ENCODE measurements at regions not wholly inside any gene's neighbourhood (a gene's known extent, or its start where the extent isn't known, plus 50 kb on each side); places are given as distances from the start of the nearest gene placed in this dataset.

DNA sequence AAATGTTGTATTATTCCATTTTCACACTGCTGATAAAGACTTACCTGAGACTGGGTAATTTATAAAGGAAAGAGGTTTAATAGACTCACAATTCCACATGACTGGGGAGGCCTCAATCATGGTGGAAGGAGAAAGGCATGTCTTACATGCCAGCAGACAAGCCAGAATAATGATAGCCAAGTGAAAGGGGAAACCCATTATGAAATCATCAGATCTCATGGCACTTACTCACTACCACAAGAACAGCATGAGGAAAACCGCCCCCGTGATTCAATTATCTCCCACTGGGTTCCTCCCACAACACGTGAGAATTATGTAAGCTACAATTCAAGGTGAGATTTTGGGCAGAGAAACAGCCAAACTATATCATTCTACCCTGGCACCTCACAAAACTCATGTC lies 2535.1 kb downstream of the ARAP2 start:
- intact Hi-C loops (cut with DNase I) = no loop called here
- H3K4me3 ChIP-seq (ENCODE audit: low read length in 3 of 3) = no peak overlapping the region
- H3K27ac ChIP-seq (ENCODE audit: low read depth in 2 of 2, low read length in 2 of 2) = no peak overlapping the region
- TF ChIP-seq, protein P1, sequence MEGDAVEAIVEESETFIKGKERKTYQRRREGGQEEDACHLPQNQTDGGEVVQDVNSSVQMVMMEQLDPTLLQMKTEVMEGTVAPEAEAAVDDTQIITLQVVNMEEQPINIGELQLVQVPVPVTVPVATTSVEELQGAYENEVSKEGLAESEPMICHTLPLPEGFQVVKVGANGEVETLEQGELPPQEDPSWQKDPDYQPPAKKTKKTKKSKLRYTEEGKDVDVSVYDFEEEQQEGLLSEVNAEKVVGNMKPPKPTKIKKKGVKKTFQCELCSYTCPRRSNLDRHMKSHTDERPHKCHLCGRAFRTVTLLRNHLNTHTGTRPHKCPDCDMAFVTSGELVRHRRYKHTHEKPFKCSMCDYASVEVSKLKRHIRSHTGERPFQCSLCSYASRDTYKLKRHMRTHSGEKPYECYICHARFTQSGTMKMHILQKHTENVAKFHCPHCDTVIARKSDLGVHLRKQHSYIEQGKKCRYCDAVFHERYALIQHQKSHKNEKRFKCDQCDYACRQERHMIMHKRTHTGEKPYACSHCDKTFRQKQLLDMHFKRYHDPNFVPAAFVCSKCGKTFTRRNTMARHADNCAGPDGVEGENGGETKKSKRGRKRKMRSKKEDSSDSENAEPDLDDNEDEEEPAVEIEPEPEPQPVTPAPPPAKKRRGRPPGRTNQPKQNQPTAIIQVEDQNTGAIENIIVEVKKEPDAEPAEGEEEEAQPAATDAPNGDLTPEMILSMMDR (IDR thresholded peaks at IDR 0.05; ENCODE audit: borderline replicate concordance, extremely low read depth, insufficient read depth) = no peak
- no peaks in the 10 kb centered on the region for H3K27me3 ChIP-seq (ENCODE audit: control insufficient read depth, insufficient read depth, low read length)
- H3K4me1 ChIP-seq (ENCODE audit: control insufficient read depth in 2 of 3, insufficient read depth in 2 of 3, low read depth in 1 of 3, low read length in 3 of 3) = no peaks in the 10 kb centered on the region
- no peak for FAIRE-seq
- H3K9ac ChIP-seq (ENCODE audit: low read length in 3 of 3) = no peak overlapping the region
- H3K9me3 ChIP-seq (ENCODE audit: control insufficient read depth in 2 of 3, insufficient read depth in 1 of 3, low read length in 3 of 3) = peaks cover 0 to 3% (median 0%) of the 10 kb centered on the region in 3 donors
- no peak for DNase-seq
- H3K36me3 ChIP-seq (ENCODE audit: control insufficient read depth in 2 of 3, insufficient read depth in 3 of 3, low read length in 3 of 3) = no peaks in the 10 kb centered on the region

DNA sequence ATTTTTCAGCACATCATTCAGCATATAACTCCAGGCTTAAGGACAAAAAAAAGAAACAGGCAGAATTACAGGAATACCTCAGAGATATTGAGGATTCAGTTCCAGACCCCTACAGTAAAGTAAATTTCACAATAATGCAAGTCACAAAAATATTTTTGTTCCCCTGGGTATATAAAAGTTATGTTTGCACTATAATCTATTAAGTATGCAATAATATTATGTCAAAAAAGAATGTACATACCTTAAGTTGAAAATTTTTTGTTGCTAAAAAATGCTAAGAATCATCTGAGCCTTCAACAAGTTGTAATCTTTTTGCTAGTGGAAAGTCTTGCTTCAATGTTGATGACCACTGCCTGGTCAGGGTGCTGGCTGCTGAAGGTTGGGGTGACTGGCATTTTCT lies 2532.5 kb downstream of the ARAP2 start:
- H3K27me3 ChIP-seq (ENCODE audit: control insufficient read depth, insufficient read depth, low read length) = no peaks in the 10 kb centered on the region
- peaks cover 0 to 3% (median 0%) of the 10 kb centered on the region in 3 donors for H3K9me3 ChIP-seq (ENCODE audit: control insufficient read depth in 2 of 3, insufficient read depth in 1 of 3, low read length in 3 of 3)
- TF ChIP-seq, protein P1 (IDR thresholded peaks at IDR 0.05; ENCODE audit: borderline replicate concordance, extremely low read depth, insufficient read depth) = no peak
- H3K9ac ChIP-seq (ENCODE audit: low read length in 3 of 3) = no peak overlapping the region
- intact Hi-C loops (cut with DNase I) = no loop called here
- no peak overlapping the region for H3K4me3 ChIP-seq (ENCODE audit: low read length in 3 of 3)
- H3K4me1 ChIP-seq (ENCODE audit: control insufficient read depth in 2 of 3, insufficient read depth in 2 of 3, low read depth in 1 of 3, low read length in 3 of 3) = no peaks in the 10 kb centered on the region
- FAIRE-seq (no peak), DNase-seq (no peak)
- H3K36me3 ChIP-seq (ENCODE audit: control insufficient read depth in 2 of 3, insufficient read depth in 3 of 3, low read length in 3 of 3) = no peaks in the 10 kb centered on the region
- no peak overlapping the region for H3K27ac ChIP-seq (ENCODE audit: low read depth in 2 of 2, low read length in 2 of 2)

DNA sequence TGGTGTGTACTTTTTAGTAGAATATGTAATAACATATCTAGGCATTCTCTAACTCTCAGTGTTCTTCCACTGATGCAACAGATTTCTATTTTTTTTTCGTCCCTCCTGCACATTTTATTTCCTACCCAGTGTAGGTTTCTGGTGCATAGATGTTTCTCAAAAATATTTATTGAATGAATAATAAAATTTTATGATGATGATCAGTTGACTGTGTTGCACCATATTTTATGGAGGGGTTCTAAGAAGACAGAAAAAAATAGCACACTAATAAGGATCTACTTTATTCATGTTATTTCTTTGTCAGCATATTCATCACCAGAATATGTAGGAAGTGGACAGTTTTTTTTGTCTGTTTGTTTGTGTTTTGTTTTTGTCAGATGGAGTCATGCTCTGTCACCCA lies 2529.3 kb downstream of the ARAP2 start:
- H3K9me3 ChIP-seq (ENCODE audit: control insufficient read depth in 2 of 3, insufficient read depth in 1 of 3, low read length in 3 of 3) = peaks cover 0 to 3% (median 0%) of the 10 kb centered on the region in 3 donors
- no peak overlapping the region for H3K4me3 ChIP-seq (ENCODE audit: low read length in 3 of 3)
- H3K27me3 ChIP-seq (ENCODE audit: control insufficient read depth, insufficient read depth, low read length) = no peaks in the 10 kb centered on the region
- no peaks in the 10 kb centered on the region for H3K4me1 ChIP-seq (ENCODE audit: control insufficient read depth in 2 of 3, insufficient read depth in 2 of 3, low read depth in 1 of 3, low read length in 3 of 3)
- intact Hi-C loops (cut with DNase I) = no loop called here
- no peak for DNase-seq
- no peak overlapping the region for H3K27ac ChIP-seq (ENCODE audit: low read depth in 2 of 2, low read length in 2 of 2)
- TF ChIP-seq, protein P1 (IDR thresholded peaks at IDR 0.05; ENCODE audit: borderline replicate concordance, extremely low read depth, insufficient read depth) = no peak
- no peaks in the 10 kb centered on the region for H3K36me3 ChIP-seq (ENCODE audit: control insufficient read depth in 2 of 3, insufficient read depth in 3 of 3, low read length in 3 of 3)
- FAIRE-seq = no peak
- no peak overlapping the region for H3K9ac ChIP-seq (ENCODE audit: low read length in 3 of 3)

- no peaks in the 10 kb centered on the region for H3K36me3 ChIP-seq (ENCODE audit: control insufficient read depth in 2 of 3, insufficient read depth in 3 of 3, low read length in 3 of 3)
- H3K9me3 ChIP-seq (ENCODE audit: control insufficient read depth in 2 of 3, insufficient read depth in 1 of 3, low read length in 3 of 3) = no peaks in the 10 kb centered on the region
- H3K9ac ChIP-seq (ENCODE audit: low read length in 3 of 3) = no peak overlapping the region
- TF ChIP-seq, protein P1 (IDR thresholded peaks at IDR 0.05; ENCODE audit: borderline replicate concordance, extremely low read depth, insufficient read depth) = no peak
- H3K4me1 ChIP-seq (ENCODE audit: control insufficient read depth in 2 of 3, insufficient read depth in 2 of 3, low read depth in 1 of 3, low read length in 3 of 3) = no peaks in the 10 kb centered on the region
- H3K27ac ChIP-seq (ENCODE audit: low read depth in 2 of 2, low read length in 2 of 2) = no peak overlapping the region
- DNase-seq (no peak), FAIRE-seq (no peak)
- intact Hi-C loops (cut with DNase I) = no loop called here
- no peak overlapping the region for H3K4me3 ChIP-seq (ENCODE audit: low read length in 3 of 3)
- no peaks in the 10 kb centered on the region for H3K27me3 ChIP-seq (ENCODE audit: control insufficient read depth, insufficient read depth, low read length)
These were observed 2528.4 kb downstream of the ARAP2 start for GRCh38 chr4:33715841-33716395.

All from kidney (tissue), 13 donors.